NOMO-1 treated with DMSO at 0.1 percent for 48 hours (cell line): ENCODE measurements at regions not wholly inside any gene's neighbourhood (a gene's known extent, or its start where the extent isn't known, plus 50 kb on each side); places are given as distances from the start of the nearest gene placed in this dataset.

ENCODE experiments used
- DNase-seq: peaks from one replicate; lab custom pipeline; 2025; ENCODE audit not compliant: unreplicated experiment; lab: John Stamatoyannopoulos, UW

DNA sequence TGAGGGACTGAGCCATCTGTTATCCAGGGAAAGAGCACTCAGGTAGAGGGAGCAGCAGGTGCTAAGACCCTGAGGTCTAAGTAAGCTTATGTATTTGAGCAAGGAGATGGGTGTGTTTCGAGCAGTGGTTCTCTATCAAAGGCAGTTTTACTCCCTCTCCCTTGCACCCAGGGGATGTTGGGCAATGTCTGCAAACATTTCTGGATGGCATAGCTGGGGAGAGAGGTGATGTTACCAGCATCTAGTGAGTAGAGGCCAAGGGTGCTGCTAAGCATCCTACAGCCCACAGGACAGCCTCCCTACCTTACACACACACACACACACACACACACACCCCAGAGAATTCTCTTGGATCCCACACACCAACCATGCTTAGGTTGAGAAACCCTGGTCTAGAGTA, 221.0 kb upstream of the PWP1 start:
- DNase-seq: no peak

DNA sequence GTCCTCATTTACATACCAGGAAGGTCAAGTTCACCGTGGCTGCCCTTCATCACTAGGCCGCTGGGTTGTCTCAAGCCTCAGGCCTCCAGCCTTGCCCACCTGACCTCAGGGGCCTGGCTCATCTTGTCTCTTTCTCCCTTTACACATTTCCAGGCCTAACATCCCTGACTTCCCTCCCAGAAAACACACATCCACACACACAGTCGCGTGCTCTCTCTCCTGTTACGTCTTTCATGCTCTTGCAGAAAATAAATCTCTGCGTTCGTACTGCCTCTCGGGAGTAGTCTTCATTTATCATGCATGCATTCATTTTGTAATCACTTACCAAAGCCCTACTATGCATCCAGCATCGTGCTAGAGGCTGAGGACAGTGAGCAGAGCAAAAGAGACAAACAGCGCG, 220.0 kb upstream of the PWP1 start:
- no peak for DNase-seq

DNA sequence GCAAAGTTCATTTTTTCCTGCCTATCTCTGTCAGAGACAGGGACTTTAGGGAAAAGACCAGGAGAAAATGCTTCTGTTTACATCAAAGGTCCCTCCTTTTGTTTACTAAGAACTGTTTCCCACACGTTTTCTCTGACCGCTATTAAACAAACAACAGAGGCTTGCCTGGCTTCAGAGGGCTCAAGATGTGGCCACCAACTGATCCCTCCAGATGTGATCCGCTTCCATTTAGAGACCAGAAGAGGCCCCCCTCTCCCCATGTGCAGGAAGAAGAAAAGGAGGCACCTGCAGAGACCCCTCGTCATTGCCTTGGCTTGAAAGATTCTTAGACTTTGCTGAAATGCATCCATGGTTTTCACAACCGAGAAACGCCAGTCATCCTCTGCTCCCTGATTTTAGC, 217.9 kb upstream of the PWP1 start:
- no peak for DNase-seq

DNA sequence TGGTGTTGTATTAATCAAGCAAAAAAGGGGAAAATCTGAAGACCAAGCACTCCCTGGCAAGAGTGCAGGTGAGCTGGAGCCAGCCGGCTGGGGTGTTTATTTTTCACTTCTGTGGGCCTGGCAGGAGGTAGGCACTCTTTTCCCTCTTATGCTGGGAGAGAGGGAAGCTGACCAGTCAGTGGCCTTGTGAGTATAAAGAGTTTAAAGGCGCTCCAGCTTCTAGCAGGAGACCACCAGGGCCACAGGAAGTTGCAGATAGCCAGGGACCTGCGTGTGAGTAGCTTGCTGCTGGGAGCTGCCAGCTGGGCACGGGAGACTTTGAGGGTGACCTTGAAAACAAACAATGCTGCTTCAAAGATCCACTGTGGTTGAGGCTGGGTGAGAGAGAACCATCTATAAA, 217.4 kb upstream of the PWP1 start:
- DNase-seq: no peak

DNA sequence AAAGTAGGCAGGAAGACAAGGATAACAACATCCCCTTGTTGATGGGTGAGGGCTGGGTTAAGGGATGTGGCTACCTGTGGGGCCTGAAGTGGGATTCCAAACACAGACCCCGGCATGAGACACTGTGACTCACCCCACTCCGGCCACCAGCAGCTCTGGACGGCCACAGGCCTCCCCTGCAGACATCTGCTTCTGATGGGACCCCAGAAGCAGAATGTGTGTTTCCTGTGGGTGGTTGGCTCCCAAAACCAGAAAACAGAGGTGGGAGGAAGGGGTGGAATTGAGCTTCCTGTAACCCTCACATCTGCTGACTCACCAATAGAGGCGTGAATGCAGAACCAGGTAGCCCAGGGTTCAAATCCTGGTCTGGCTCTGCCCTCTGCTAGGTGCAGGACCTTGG, 216.6 kb upstream of the PWP1 start:
- no peak for DNase-seq

DNA sequence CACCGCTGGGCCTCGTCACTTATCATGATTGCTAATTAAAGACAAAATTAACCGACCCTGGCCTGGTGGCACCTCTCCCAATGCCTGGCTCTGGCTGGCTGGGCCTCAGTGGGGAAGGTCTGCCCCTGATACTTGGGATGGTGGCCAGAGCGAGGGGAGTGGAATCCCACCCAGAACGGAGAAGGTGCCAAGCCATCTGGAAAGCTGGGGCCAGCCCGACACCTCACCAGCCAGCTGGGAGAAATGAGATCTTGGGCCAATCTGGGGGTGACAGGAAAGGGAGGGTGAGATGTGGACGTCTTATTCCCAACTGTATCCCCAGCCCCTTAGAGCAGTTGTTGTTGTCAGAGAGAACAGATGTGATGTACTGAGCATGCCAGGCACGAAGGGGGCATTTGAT, 215.0 kb upstream of the PWP1 start:
- DNase-seq: no peak

DNA sequence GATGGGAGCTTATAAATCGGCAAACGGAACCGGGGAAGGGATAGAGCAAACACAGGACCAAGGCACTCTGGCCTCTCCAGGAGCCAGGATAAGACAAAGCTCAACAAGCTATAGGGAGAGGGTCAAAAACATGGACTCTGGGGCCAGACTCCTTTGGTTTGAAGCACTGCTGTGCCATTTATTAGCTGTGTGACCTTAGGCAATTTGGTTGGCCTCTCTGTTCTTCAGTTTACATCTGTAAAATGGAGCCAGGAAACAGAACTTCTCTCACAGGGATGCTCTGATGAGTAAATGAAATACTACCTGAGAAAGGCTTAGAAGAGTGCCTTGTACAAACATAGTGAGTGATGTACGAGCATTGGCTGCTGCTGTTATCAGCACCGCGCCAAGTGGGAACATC, 213.3 kb upstream of the PWP1 start:
- DNase-seq: no peak

DNA sequence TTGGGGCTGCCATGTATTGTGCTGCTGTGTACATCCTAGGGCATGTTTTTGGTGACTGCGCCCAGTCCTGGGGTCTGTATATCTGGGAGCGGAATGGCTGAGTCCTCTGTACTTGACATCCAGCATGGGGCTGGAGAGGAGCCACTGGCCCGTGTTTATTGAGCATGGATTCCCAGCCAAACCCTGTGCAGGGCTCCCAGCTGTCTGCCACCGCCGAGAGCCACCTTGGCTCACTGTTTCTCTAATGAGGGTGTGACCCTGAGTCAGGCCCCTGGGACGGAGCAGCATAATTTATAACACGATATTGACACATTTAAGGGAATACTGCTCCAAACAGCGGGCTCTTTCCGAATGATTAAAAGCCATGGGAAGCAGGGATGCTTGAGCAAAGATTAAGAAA, 211.5 kb upstream of the PWP1 start:
- DNase-seq: no peak

DNA sequence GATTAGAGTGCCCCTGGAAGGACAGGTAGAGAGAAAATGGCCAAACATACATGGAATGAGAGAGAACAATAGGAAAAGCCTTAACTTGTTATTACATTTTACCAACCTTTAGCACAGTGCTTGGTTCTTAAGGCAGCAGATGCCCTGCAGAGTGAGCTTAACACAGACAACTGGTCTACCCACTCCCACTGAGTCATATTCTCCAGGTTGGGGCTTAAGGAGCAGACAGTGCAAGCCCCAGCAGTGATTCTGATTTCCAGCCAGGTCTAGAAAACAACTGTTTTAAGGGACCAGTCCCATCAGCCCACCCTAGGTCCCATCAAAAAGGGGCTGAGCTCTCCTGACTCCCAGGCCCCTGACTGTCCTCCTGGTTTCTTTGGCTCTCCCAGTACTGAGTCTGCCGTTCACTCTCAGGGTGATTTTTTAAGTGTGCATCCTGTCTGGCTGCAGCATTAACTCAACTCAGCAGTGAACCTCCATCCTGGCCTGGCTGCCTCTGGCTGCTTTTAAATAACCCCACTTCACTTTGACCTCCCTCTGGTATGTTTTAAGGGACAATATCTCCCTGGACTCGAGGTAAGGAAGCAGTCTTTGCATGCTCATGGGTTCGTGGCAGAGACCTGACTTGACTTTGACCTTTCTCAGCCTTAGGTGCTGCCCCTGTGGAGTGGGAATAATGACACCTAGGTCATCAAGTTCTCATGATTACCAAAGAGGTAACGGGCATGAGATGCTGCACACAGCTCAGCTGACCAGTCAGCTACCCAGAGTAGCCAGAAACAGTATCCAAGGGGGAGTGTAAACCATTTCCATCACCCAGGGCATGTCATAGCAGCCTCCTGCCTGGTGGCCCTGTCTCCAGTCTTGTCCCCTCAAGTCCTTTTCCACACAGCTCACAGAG, 210.7 kb upstream of the PWP1 start:
- no peak for DNase-seq

DNA sequence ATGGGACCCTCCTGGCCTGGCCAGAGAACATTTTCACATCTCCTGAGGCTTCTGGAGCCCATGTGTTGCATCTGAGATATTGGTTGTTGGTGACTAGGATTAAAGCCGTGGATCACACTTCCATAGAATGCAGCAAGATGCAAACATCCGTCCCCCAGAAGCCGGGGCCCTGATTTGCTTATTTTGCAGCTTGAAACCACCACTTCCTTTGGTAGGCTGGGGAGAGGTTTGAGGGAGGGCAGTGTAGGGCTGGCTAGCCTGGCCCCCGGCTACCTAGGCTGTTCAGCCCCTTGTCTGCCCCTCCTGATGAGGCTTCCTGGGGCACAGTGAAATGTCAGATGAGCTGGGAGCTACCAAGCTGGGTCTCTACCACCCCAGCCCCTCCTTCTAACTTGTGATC, 209.7 kb upstream of the PWP1 start:
- no peak for DNase-seq

DNA sequence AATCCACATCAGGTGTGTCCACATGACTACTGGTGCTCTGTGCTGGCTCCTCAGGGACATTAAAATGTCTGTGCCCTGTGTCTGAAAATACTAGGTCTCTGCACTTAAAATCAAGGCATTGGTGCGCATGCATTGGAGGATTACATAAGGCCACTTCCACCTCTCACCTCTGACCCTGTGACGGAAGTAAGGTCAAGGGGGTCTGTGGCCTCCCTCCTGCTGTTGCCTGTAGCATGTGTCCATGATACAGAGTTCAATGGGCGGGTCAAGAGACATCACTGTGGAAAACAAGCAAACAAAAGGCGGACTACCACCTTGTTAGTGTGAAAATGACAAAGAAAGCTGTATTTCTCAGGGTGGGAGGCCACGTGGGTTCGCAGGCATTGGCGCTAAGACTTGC, 208.6 kb upstream of the PWP1 start:
- DNase-seq: no peak

DNA sequence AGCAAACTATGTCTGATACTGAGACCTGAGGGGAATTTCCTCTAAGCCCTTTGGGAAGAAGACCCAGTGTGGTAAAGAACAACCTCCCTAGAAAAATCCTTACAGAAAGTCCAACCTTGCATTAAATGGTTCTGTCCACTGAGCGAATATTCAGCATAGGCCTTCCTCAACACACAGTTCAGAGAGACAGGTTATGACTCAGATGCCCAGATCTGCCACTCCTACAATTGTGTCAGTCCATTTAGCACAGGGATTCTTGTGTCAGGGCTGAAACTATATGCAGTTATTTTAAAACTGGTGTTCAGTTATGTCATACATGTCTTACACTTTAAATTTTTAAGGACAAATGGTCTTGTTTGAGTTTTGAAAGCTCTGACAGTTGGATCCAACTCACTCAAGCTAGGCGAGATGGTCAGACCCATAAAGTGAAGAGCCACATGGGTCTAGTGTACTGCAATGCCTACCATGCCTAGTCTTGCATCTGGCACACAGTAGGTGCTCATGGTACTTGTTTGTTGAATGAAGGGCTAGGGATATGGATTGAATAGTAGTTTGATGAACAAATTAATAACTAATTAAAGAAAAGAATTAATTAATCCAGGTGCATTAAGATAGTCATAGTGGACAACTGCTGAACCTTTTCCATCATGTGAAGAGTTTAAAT, 207.5 kb upstream of the PWP1 start:
- DNase-seq: no peak

DNA sequence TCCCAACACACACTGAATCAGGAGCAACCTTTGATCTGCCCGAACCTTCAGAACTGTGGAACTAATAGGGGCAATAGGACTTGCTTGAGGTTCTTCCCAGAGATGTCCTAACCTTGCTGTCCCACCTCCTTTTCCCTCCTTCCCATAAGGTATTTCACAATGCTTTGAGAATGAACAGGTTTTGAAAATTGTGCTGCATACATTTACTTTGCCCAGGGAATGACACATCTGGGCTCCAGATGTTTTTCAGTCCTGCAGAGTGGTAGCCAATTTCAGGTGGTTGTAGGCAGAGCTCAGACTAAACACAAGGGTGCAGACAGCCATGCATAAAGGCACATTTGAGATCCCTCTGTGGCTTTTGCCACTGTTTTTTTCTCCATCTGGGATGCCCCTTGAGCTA, 206.7 kb upstream of the PWP1 start:
- no peak for DNase-seq

DNA sequence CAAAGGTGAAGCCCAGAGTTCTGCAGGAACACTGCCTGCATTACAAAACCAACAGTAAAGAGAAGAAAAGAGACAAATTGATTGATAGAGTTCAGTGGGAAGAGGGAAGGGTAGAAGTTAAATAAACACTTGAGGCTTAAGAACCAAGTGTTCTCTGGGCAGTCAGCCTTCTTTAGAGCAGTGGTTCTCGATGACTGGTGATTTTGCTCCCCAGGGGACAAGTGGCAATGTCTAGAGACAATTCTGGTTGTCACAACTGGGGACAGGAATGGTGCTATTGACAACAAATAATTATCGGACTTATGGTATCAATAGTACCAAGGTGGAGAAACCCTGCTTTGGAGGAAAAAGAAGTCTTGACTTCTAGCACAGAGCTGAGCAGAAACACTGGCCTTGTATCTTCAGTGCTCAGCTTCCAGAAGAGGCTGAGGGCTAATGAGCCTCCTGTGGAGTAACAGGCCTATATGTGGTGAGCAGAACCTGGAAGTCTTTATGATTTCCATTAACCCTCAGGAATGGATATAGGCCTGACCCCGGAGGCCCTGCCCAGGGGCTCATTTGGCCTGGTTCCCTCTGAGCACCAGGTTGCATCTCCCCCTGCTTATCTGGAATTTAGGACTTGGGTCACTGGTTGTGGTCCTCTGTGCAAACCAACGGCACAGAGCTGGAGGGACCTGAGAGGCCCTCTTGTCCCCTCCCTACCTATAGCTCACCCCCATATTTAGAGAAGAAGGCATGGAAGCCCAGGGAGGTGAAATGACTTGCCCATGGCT, 204.6 kb upstream of the PWP1 start:
- DNase-seq: no peak

DNA sequence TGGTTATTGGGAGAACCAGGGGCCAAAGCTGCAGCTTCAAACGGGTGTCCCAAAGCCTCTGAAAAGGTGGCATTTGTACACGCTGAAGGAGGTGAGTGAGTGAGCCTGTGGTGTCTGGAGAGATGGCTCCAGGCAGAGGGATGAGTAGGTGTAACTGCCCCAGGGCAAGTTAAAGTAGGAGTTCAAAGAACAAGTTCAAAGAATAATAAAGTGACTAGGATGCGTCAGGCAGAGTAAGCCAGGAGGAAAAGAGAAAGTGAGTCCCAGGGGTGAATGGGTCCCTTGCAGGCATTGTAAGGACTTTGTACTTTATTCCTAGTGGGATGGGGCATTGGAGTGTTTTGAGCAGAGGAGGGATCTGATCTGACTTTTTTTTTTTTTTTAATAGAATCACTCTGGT, 201.4 kb upstream of the PWP1 start:
- no peak for DNase-seq

DNA sequence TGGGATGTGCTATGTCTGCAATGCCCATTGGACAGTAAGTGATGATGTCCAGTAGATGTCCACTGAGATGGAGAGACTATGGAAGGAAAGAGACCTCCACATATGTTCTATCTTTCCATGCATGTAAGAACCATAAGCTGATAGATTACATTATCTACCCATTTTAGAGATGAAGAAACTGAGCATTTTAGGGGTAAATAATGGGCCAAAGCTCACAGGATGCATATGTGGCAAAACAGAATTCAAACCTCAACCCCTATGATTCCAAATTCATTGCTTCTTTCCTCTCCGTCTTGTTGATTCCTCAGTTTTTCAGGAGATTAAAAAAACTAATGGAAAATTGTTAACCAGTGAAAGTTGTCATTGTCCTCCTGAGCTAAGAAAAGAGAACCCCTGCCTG, 200.7 kb upstream of the PWP1 start:
- DNase-seq: no peak

DNA sequence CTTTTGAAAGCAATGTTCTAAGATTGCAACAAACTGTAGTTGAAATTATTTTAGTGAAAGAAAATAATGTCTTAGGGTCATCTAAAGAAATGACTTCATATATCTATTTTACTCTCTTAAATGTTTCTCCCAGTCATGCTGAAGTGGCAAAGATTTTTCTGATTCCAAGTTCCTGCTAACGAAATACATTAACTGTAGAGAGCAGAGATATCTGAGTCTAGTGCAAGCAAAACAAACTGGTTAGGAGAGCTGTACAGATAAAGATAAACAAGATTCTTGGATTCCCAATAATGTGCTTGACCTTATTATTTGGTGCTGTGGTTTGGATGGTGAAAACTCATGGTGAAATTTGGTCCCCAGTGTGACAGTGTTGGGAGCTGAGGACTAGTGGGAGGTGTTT, 199.9 kb upstream of the PWP1 start:
- no peak for DNase-seq

DNA sequence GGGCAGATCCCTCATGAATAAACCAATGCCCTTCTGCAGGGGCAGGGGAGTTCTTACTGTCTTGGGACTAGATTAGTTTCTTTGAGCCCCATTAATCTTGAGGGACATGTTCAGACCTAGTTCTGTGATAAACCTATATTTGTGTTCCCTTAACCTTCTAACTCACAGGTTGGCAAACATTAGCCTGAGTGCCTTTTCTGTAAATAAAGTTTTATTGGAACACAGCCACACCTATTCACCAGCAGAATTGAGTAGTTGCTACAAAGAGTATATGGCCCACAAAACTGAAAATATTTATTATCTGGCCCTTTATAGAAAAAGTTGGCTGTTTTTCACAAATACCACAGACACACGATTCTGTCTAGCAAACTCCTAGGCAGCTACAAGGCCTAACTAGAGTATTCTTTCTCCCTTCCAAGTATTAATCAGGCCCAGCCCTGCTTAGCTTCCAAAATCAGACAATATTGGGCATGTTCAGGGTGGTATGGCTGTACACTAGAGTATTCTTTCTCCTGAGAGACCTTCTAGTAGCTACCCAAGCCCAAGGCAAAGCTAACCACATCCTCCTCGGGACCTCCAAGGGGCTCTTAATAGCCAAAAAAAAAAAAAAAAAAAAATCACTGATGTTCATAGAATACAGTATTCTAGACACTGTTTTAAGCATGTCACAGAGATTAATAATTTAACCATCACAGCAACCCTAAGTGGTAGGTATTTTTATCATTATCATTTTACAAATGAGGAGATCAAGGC, 199.3 kb upstream of the PWP1 start:
- DNase-seq: no peak

DNA sequence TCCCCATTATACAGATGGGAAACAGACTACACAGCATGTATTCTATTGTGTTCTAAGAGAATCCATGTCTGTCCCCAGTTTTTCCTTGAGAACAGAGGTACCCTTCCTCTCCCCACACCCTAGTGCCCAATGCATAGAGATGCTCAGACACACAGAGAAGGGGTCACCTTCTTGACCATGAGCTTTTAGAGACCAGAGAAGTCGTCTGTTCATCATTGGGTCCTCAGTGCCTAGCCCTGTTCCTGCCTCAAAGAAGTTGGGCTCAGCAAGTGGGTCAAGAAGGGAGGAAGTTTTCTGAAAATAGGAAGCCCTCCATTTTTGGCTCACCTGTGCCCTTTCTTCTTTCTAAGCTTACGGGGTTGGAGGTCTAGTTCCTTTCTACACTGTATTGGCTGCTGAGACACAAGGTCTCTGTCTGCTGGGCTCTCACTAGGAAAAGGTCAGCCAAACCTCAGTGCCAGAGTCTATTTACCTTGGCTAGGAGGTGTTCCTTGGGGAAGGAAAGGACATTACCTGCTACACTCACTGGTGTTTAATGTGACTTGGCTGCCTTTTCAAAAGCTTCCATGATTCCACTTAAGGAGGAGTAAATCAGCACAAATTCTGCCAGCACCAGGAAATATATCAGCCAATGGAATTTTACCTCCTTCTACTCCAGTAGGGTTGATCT, 198.5 kb upstream of the PWP1 start:
- no peak for DNase-seq

DNA sequence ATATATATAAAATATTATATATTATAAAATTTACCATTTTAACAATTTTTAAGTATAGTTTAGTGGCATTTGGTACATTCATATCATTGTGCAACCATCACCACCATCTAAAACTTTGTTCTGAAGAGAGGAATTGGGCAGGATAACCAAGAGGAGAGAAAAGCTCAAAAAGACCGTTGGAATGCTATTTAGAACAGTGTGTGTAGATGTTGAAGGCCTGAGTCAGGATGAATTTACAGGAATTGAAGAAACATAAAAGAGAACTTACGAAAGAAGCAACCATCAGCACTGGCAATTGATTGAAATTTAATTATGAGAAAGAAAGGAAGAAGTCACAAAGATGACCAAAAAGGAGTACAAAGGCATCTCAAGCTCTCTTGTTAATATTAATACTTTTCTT, 196.9 kb upstream of the PWP1 start:
- DNase-seq: no peak

DNA sequence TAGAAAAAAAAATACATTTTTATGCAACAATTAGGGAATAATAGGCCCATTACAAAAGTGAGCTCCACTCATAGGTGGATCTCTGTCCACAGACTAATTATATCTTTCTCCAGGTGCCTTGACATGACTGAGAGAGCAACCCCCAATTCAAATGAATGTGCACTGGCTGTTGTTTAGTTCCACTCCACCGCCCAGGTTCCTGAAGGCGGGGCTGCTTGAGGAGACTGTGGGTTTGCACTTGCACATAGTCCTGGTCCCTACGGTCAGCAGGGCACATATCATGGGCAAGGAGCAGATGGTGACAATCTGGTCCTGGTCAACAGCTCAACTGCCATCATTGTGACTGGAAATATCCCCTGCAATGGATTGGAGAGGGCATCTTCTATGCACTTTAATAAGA, 195.6 kb upstream of the PWP1 start:
- no peak for DNase-seq
